K562 (cell line): ENCODE measurements at regions not wholly inside any gene's neighbourhood (a gene's known extent, or its start where the extent isn't known, plus 50 kb on each side); places are given as distances from the start of the nearest gene placed in this dataset.

Experiments
- ATAC-seq: fragments of 200-7000 bp; cut with Tn5 transposase; 3 replicates; pipeline ENCODE4 v1.9.1; 2020; ENCODE audit warnings: moderate library complexity
- BruUV-seq: library from RNA; stranded (reverse); fragments of 400-500 nt; replicated peaks from 2 replicates; lab custom pipeline; 2021; lab: Mats Ljungman, UMichigan
- CTCF ChIA-PET: fragments of 300-600 bp; formaldehyde crosslinking; extraction: SDS; loops from one replicate; lab custom pipeline; 2021; ENCODE audit warnings: low intra/inter-chr PET ratio; lab: Yijun Ruan, JAX
- POLR2A ChIA-PET: fragments of 300-600, 350-650 bp; sonication (Branson Sonifier 250); formaldehyde crosslinking; extraction: SDS; loops from one replicate; lab custom pipeline; 2021; ENCODE audit warnings: antibody characterized with exemption, inconsistent platforms; lab: Yijun Ruan, JAX
- DNase-seq, 4 experiments: peaks; one replicate each; pipeline versions ENCODE4 v3.0.0 to v3.0.0-alpha.2; 2011 to 2018; ENCODE audit warnings: low spot score in 3 of 4, mixed read lengths in 3 of 4; ENCODE audit errors: extremely low read depth in 1 of 4
- FAIRE-seq: peaks from 2 replicates; lab custom pipeline; 2011; peaks lifted over from hg19 to GRCh38; lab: Jason Lieb, UNC
- H2AFZ ChIP-seq: 2 replicates; pipeline ENCODE4 v1.6.0; 2011; ENCODE audit warnings: low read depth, low read length, control low read depth, inconsistent platforms
- H3K27ac ChIP-seq: fragments of 200-600 bp; 3 replicates; pipeline ENCODE4 v1.8.0; 2011; ENCODE audit warnings: low read depth, mild to moderate bottlenecking, control low read depth, inconsistent platforms, low read length, moderate library complexity, mixed read lengths; ENCODE audit errors: extremely low read depth
- H3K27me3 ChIP-seq, 2 experiments: fragments of 300-600 bp in 1 of 2; 2 replicates in 1 of 2; 3 replicates in 1 of 2; pipeline versions ENCODE4 v1.6.0 to v1.8.0; 2011; ENCODE audit warnings: inconsistent platforms in 2 of 2, low read length in 2 of 2, mild to moderate bottlenecking in 1 of 2, mixed read lengths in 1 of 2, moderate library complexity in 1 of 2; ENCODE audit not compliant: control insufficient read depth in 2 of 2, insufficient read depth in 2 of 2
- H3K36me3 ChIP-seq: fragments of 300-600 bp; 3 replicates; pipeline ENCODE4 v1.8.0; 2011; ENCODE audit warnings: mild to moderate bottlenecking, low read length, inconsistent platforms; ENCODE audit not compliant: control insufficient read depth, insufficient read depth
- H3K4me1 ChIP-seq, 2 experiments: fragments of 200-600 bp in 1 of 2; replicated peaks in 1 of 2; 2 replicates in 1 of 2; 3 replicates in 1 of 2; pipeline versions ENCODE4 v1.5.1 to v1.8.0; 2011; ENCODE audit warnings: inconsistent platforms in 2 of 2, low read length in 2 of 2, mild to moderate bottlenecking in 1 of 2, mixed read lengths in 1 of 2, moderate library complexity in 1 of 2; ENCODE audit not compliant: control insufficient read depth in 2 of 2, insufficient read depth in 2 of 2
- H3K4me2 ChIP-seq: 2 replicates; pipeline ENCODE4 v1.6.1; 2011; ENCODE audit warnings: low read length, control low read depth, inconsistent platforms, mixed read lengths; ENCODE audit not compliant: insufficient read depth
- H3K4me3 ChIP-seq: fragments of 200-600 bp; sonication (generic), shearing (Covaris generic); 2 replicates; pipeline ENCODE4 v1.5.1; 2016; ENCODE audit warnings: control low read depth, inconsistent platforms
- H3K79me2 ChIP-seq: fragments of 200-600 bp; 3 replicates; pipeline ENCODE4 v1.8.0; 2011; ENCODE audit warnings: low read length, inconsistent platforms; ENCODE audit not compliant: control insufficient read depth, insufficient read depth
- H3K9ac ChIP-seq, 2 experiments: 2 replicates each; pipeline versions ENCODE4 v1.6.0 to v1.6.1; 2011; ENCODE audit warnings: low read depth in 2 of 2, low read length in 2 of 2, control low read depth in 1 of 2, inconsistent platforms in 1 of 2, mild to moderate bottlenecking in 1 of 2, mixed read lengths in 1 of 2; ENCODE audit not compliant: insufficient read depth in 1 of 2
- H3K9me1 ChIP-seq: one replicate; pipeline ENCODE4 v1.6.0; 2011; ENCODE audit warnings: inconsistent platforms, mild to moderate bottlenecking, low read length, moderate library complexity; ENCODE audit not compliant: control insufficient read depth, insufficient read depth
- H3K9me3 ChIP-seq: replicated peaks from 2 replicates; pipeline ENCODE4 v1.5.1; 2011; ENCODE audit warnings: low read depth, low read length, inconsistent platforms; ENCODE audit not compliant: control insufficient read depth, insufficient read depth
- H4K20me1 ChIP-seq: replicated peaks from 2 replicates; pipeline ENCODE4 v1.6.1; 2011; ENCODE audit warnings: low read length, inconsistent platforms, mixed read lengths; ENCODE audit not compliant: control insufficient read depth, insufficient read depth
- DPF2 ChIP-seq: fragments of 450-650 bp; IDR thresholded peaks from 2 replicates; pipeline ENCODE4 v1.6.1; 2016
- ETS1 ChIP-seq: conservative IDR thresholded peaks from 2 replicates; pipeline ENCODE4 v1.6.1; 2011; ENCODE audit warnings: low read depth, mild to moderate bottlenecking, low read length; ENCODE audit not compliant: control insufficient read depth
- PHTF2 ChIP-seq: fragments of 250-450 bp; sonication (Bioruptor Pico); IDR thresholded peaks from 2 replicates; pipeline ENCODE4 v1.5.0; 2021; ENCODE audit warnings: mild to moderate bottlenecking
- POU5F1 ChIP-seq: fragments of 150-350 bp; IDR thresholded peaks from 2 replicates; pipeline ENCODE4 v1.6.1; 2014; ENCODE audit warnings: borderline replicate concordance, low read length, low read depth, mild to moderate bottlenecking; ENCODE audit not compliant: partially characterized antibody
- SMAD3 ChIP-seq: fragments of 450-650 bp; formaldehyde crosslinking; conservative IDR thresholded peaks from 2 replicates; pipeline ENCODE4 v1.4.0; 2020; ENCODE audit warnings: mild to moderate bottlenecking
- TCF7L2 ChIP-seq: fragments of 150-350 bp; IDR thresholded peaks from 2 replicates; pipeline ENCODE4 v1.6.1; 2016; ENCODE audit warnings: low read depth, mild to moderate bottlenecking, low read length, moderate library complexity
- ZNF134 ChIP-seq: fragments of 250-450 bp; sonication (Bioruptor Pico); conservative IDR thresholded peaks from 2 replicates; pipeline ENCODE4 v1.4.0; 2020
- ZNF224 ChIP-seq: sonication (generic); formaldehyde crosslinking; IDR thresholded peaks from 2 replicates; pipeline ENCODE4 v1.8.0; 2022; ENCODE audit warnings: mild to moderate bottlenecking, missing genetic modification reagents
- ZNF384 ChIP-seq: IDR thresholded peaks from 2 replicates; pipeline ENCODE4 v1.6.1; 2012; ENCODE audit warnings: low read depth, low read length, improper control_type of control experiment
- WGBS: fragments of 100-300 bp; shearing (Covaris generic); methylation state at CpG from one replicate; pipeline ENCODE4 v1.1.6; 2016; ENCODE audit warnings: low coverage, mixed read lengths; ENCODE audit not compliant: insufficient coverage; ENCODE audit errors: missing lambda C conversion rate; 5-methylcytosine and 5-hydroxymethylcytosine counted together
- in situ Hi-C: fragments of 300-500 bp; cut with MboI; formaldehyde crosslinking; loops from 4 replicates; pipeline ENCODE4 v1.15.0; 2018; ENCODE audit warnings: inconsistent platforms, mixed read lengths
- intact Hi-C: fragments of 100-400 bp; cut with micrococcal nuclease; formaldehyde crosslinking; loops from 2 replicates; pipeline ENCODE4 v1.14.2; 2022
- TF ChIP-seq, protein P1 (sequence below): fragments of 250-450 bp; sonication (Bioruptor Pico); IDR thresholded peaks from 2 replicates; pipeline ENCODE4 v1.5.0; 2021
- TF ChIP-seq, protein P2 (sequence below): IDR thresholded peaks from 2 replicates; pipeline ENCODE4 v1.6.1; 2011; ENCODE audit warnings: borderline replicate concordance, low read depth, mild to moderate bottlenecking, moderate library complexity, low read length; ENCODE audit not compliant: insufficient read depth, poor library complexity, severe bottlenecking
- TF ChIP-seq, protein P3 (sequence below): sonication (generic); formaldehyde crosslinking; IDR thresholded peaks from 2 replicates; pipeline ENCODE4 v1.8.0; 2022; ENCODE audit warnings: mild to moderate bottlenecking, missing genetic modification reagents

GRCh38 chr5:4330327-4330726 is 734.7 kb downstream of the IRX1 start:
- no peaks in the 10 kb centered on the region for H3K36me3 ChIP-seq
- ChIA-PET POLR2A (no interaction called here), CTCF (no interaction called here)
- intact Hi-C loops (no loop called here), in situ Hi-C loops (no loop called here)
- 0% methylated on average over 2 of the region's 2 CpGs for WGBS
- DNase-seq (no peak), FAIRE-seq (no peak), ATAC-seq (no peak)
- no TSS peak for BruUV-seq
- no peak overlapping the region for H3K9ac ChIP-seq
- no peak overlapping the region for H3K4me3 ChIP-seq
- H3K27me3 ChIP-seq, result no peaks in the 10 kb centered on the region
- no peaks in the 10 kb centered on the region for H3K9me3 ChIP-seq
- no peak overlapping the region for H3K27ac ChIP-seq
- no peak overlapping the region for H2AFZ ChIP-seq
- H4K20me1 ChIP-seq, result no peaks in the 10 kb centered on the region
- TF ChIP-seq ZNF134, result peak; percentile 90
- no peak for TF ChIP-seq SMAD3 (CRISPR knock-in tag)
- no peak for TF ChIP-seq TCF7L2
- no peak for TF ChIP-seq ETS1
- H3K9me1 ChIP-seq, result no peaks in the 10 kb centered on the region
- H3K4me1 ChIP-seq, result no peaks in the 10 kb centered on the region
- H3K4me2 ChIP-seq, result no peak overlapping the region
- no peaks in the 10 kb centered on the region for H3K79me2 ChIP-seq

GRCh38 chr5:4335078-4335477 is 739.4 kb downstream of the IRX1 start:
- Histone ChIP-seq H3K4me3 (no peak overlapping the region), H2AFZ (no peak overlapping the region), H3K79me2 (no peaks in the 10 kb centered on the region), H3K4me2 (no peak overlapping the region), H3K9ac (no peak overlapping the region), H3K27me3 (no peaks in the 10 kb centered on the region), H3K36me3 (no peaks in the 10 kb centered on the region), H3K9me3 (no peaks in the 10 kb centered on the region), H3K4me1 (no peaks in the 10 kb centered on the region), H3K9me1 (no peaks in the 10 kb centered on the region), H3K27ac (no peak overlapping the region), H4K20me1 (no peaks in the 10 kb centered on the region)
- DNase-seq (no peak), FAIRE-seq (no peak), ATAC-seq (no peak)
- ChIA-PET CTCF (no interaction called here), POLR2A (no interaction called here)
- BruUV-seq, result no TSS peak
- 0% methylated on average over 2 of the region's 2 CpGs for WGBS
- intact Hi-C loops, result no loop called here
- in situ Hi-C loops, result no loop called here
- TF ChIP-seq ZNF384, result no peak
- TF ChIP-seq POU5F1, result no peak
- TF ChIP-seq, protein P1, sequence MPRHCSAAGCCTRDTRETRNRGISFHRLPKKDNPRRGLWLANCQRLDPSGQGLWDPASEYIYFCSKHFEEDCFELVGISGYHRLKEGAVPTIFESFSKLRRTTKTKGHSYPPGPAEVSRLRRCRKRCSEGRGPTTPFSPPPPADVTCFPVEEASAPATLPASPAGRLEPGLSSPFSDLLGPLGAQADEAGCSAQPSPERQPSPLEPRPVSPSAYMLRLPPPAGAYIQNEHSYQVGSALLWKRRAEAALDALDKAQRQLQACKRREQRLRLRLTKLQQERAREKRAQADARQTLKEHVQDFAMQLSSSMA, result no peak
- no peak for TF ChIP-seq ZNF224 (CRISPR knock-in tag)
- TF ChIP-seq, protein P2, sequence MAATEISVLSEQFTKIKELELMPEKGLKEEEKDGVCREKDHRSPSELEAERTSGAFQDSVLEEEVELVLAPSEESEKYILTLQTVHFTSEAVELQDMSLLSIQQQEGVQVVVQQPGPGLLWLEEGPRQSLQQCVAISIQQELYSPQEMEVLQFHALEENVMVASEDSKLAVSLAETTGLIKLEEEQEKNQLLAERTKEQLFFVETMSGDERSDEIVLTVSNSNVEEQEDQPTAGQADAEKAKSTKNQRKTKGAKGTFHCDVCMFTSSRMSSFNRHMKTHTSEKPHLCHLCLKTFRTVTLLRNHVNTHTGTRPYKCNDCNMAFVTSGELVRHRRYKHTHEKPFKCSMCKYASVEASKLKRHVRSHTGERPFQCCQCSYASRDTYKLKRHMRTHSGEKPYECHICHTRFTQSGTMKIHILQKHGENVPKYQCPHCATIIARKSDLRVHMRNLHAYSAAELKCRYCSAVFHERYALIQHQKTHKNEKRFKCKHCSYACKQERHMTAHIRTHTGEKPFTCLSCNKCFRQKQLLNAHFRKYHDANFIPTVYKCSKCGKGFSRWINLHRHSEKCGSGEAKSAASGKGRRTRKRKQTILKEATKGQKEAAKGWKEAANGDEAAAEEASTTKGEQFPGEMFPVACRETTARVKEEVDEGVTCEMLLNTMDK, result no peak
- TF ChIP-seq, protein P3, sequence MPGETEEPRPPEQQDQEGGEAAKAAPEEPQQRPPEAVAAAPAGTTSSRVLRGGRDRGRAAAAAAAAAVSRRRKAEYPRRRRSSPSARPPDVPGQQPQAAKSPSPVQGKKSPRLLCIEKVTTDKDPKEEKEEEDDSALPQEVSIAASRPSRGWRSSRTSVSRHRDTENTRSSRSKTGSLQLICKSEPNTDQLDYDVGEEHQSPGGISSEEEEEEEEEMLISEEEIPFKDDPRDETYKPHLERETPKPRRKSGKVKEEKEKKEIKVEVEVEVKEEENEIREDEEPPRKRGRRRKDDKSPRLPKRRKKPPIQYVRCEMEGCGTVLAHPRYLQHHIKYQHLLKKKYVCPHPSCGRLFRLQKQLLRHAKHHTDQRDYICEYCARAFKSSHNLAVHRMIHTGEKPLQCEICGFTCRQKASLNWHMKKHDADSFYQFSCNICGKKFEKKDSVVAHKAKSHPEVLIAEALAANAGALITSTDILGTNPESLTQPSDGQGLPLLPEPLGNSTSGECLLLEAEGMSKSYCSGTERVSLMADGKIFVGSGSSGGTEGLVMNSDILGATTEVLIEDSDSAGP (CRISPR knock-in tag), result no peak
- no peak for TF ChIP-seq PHTF2 (CRISPR knock-in tag)
- TF ChIP-seq DPF2, result no peak
